SK-N-MC (cell line): ENCODE measurements at regions not wholly inside any gene's neighbourhood (a gene's known extent, or its start where the extent isn't known, plus 50 kb on each side); places are given as distances from the start of the nearest gene placed in this dataset.

Source experiments
- EZH2 ChIP-seq: fragments of 200-600 bp; sonication (generic); IDR thresholded peaks from one replicate; pipeline ENCODE4 v1.6.1; 2017; ENCODE audit warnings: antibody characterized with exemption
- POLR2AphosphoS5 ChIP-seq: IDR thresholded peaks from 2 replicates; pipeline ENCODE4 v1.6.1; 2012; ENCODE audit warnings: mild to moderate bottlenecking, low read depth, low read length, borderline replicate concordance

GRCh38 chr3:191783024-191783423 lies 322.1 kb downstream of the PYDC2 start:
- TF ChIP-seq EZH2, result no peak
- TF ChIP-seq POLR2AphosphoS5, result no peak
